ENCODE measurements at regions not wholly inside any gene's neighbourhood (a gene's known extent, or its start where the extent isn't known, plus 50 kb on each side); places are given as distances from the start of the nearest gene placed in this dataset.
"Not testable (repeated sequence)": the region's sequence is repeated elsewhere in the genome, so short reads cannot be mapped to it uniquely, and the experiment has no call there.

DNA sequence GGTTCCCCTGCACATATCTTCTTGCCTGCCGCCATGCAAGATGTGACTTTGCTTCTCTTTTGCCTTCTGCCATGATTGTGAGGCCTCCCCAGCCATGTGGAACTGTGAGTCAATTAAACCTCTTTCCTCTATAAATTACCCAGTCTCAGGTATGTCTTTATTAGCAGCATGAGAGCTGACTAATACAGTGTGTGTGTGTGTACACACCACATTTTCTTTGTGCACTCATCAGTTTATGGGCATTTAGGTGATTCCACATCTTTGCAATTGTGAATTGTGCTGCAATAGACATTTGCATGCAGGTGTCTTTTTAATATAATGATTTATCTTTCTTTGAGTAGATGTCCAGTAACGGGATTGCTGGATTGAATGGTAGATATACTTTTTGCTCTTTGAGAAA is 122.4 kb upstream of the ITGB1 start:
- H3K4me3 Mint-ChIP-seq; H3K27me3 Mint-ChIP-seq (ENCODE audit: low read depth); ATAC-seq (replicated peaks in 1 of 2); H3K4me1 Mint-ChIP-seq (ENCODE audit: low read depth); H3K9me3 Mint-ChIP-seq; H3K36me3 Mint-ChIP-seq (ENCODE audit: insufficient read depth in 2 of 2); DNase-seq; H3K27ac Mint-ChIP-seq: not testable (repeated sequence)

DNA sequence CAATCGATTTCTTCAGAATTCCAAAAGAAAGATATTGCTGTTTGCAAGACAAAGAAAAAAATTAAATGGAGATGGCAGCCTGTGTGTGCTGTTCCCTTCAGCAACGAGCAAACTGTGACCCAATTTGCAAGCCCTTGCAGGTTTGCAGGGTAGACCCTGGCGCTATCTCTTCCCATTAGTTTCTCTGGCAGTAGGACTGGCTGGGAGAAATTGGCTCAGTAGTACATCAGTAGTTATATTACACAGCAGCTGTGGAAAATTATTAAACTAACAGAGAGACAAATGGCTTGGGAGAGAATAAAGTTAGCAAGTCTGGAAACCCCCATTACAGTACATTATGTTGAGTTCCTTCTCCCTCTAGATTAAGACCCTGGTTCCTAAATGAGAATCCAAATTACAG is 116.4 kb upstream of the ITGB1 start:
- Mint-ChIP-seq H3K27me3 (ENCODE audit: low read depth) (peaks cover 10% of the 10 kb centered on the region), H3K4me1 (ENCODE audit: low read depth) (no peaks in the 10 kb centered on the region), H3K4me3 (no peak overlapping the region), H3K9me3 (peaks cover 2% of the 10 kb centered on the region in 2 donors), H3K27ac (no peak overlapping the region), H3K36me3 (ENCODE audit: insufficient read depth in 2 of 2) (peaks cover 0 to 2% of the 10 kb centered on the region in 2 donors)
- ATAC-seq (replicated peaks in 1 of 2) = no peak
- DNase-seq = no peak

DNA sequence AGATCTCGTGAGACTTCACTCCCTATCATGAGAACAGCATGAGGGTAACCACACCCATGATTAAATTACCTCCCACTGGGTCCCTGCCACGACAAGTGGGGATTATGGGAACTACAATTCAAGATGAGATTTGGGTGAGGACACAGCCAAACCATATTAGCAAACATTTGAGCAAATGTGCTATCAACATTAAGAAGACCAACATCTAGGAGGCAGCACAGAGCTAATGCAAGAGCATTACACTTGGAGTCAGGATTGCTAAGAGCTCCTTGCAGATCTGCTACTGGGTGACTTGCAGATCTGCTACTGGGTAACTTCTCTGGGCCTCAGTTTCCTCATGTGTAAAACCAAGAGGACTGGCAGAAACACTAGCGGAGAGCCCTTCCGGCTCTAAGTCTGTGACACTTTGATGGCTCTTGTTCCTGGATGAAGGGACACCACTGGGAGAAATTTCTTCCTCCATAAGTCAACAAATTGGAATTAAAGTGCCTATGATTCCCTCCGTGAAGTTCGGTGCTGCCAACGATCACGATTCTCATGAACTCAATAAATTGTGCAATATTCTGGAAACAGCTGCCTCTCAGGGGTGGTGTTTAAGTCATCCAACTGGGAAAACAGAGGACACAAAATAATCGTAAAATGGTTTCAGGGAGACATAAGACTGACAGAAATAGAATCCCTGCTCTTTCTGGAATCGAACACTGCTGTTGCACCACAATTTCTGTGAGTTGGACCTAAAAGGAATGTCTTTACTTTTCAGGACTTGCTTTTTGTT is 115.8 kb upstream of the ITGB1 start:
- H3K4me1 Mint-ChIP-seq (ENCODE audit: low read depth) = no peaks in the 10 kb centered on the region
- ATAC-seq (replicated peaks in 1 of 2) (no peak), DNase-seq (no peak)
- no peak overlapping the region for H3K4me3 Mint-ChIP-seq
- H3K36me3 Mint-ChIP-seq (ENCODE audit: insufficient read depth in 2 of 2) = peaks cover 2% of the 10 kb centered on the region in 2 donors
- no peak overlapping the region for H3K27ac Mint-ChIP-seq
- peaks cover 2 to 4% of the 10 kb centered on the region in 2 donors for H3K9me3 Mint-ChIP-seq
- peaks cover 14% of the 10 kb centered on the region for H3K27me3 Mint-ChIP-seq (ENCODE audit: low read depth)

DNA sequence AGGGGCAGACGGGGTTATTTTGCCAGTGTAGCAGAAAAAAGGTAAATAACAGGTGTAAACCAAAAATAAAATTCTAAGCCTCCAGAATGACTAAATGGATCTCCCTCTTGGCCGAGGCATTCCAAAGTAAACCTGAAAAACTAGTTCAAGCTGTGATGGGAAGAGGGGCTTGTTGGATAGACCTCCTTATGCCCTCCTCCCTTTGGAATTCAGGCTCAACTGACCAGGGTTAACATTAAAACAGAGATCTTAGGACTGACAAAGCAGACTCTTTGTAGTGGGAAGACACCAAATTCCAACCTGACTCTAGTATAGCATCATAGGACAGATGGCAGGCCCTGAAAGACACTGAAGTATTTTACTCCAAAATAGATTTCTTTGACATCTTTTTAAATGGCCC is 113.8 kb upstream of the ITGB1 start:
- H3K4me3 Mint-ChIP-seq = no peak overlapping the region

DNA sequence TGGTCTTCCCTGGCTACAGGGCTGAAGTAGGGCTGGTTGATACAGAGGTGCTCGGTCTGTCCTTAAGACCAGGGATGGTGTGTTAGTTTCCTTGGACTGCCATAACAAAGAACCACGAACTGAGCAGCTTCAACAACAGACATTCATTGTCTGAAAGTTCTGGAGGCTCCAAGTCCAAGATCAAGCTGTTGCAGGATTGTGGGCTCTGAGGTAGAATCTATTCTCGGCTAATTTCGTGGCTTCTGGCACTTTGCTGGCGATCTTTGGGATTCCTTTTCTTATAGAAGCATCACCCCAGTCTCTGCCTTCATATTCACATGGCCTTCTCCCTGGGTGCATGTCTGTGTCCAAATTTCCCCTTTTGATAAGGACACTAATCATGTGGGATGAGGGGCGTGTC is 112.1 kb upstream of the ITGB1 start:
- DNase-seq = no peak
- H3K9me3 Mint-ChIP-seq = peaks cover 0 to 4% of the 10 kb centered on the region in 2 donors
- no peak for ATAC-seq (replicated peaks in 1 of 2)
- H3K4me1 Mint-ChIP-seq (ENCODE audit: low read depth) = no peaks in the 10 kb centered on the region
- H3K36me3 Mint-ChIP-seq (ENCODE audit: insufficient read depth in 2 of 2) = peaks cover 2% of the 10 kb centered on the region in 2 donors
- peaks cover 20% of the 10 kb centered on the region for H3K27me3 Mint-ChIP-seq (ENCODE audit: low read depth)
- no peak overlapping the region for H3K27ac Mint-ChIP-seq
- no peak overlapping the region for H3K4me3 Mint-ChIP-seq

More for the DNA sequence above, 113.8 kb upstream of the ITGB1 start:
- ATAC-seq (replicated peaks in 1 of 2) (no peak), DNase-seq (no peak)
- Mint-ChIP-seq H3K27me3 (ENCODE audit: low read depth) (peaks cover 20% of the 10 kb centered on the region), H3K36me3 (ENCODE audit: insufficient read depth in 2 of 2) (peaks cover 2% of the 10 kb centered on the region in 2 donors), H3K27ac (no peak overlapping the region), H3K4me1 (ENCODE audit: low read depth) (no peaks in the 10 kb centered on the region), H3K9me3 (peaks cover 0 to 4% of the 10 kb centered on the region in 2 donors)

DNA sequence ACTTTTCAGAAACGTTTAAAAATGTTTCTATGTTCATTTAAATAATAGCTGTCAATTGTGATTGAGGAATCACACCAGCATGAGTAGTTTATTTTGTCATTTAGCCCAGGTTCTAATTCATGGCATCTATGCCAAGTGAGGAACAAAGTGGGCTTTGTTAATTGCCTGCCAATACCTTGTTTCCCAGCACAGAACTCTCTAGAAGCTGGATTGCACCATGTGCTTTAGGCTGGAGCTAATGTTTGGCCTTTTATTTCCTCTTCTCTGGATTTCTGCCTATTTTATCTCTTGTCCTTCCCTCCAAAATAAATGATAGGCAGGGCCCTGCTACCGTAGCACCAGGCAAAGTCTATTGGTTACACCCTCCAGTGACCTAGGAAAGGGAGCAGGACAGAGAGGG is 109.9 kb upstream of the ITGB1 start:
- Mint-ChIP-seq H3K27me3 (ENCODE audit: low read depth) (peaks cover 14% of the 10 kb centered on the region), H3K9me3 (peaks cover 0 to 2% of the 10 kb centered on the region in 2 donors), H3K36me3 (ENCODE audit: insufficient read depth in 2 of 2) (peaks cover 2% of the 10 kb centered on the region in 2 donors), H3K27ac (no peak overlapping the region), H3K4me1 (ENCODE audit: low read depth) (no peaks in the 10 kb centered on the region), H3K4me3 (no peak overlapping the region)
- no peak for DNase-seq
- ATAC-seq (replicated peaks in 1 of 2) = no peak

DNA sequence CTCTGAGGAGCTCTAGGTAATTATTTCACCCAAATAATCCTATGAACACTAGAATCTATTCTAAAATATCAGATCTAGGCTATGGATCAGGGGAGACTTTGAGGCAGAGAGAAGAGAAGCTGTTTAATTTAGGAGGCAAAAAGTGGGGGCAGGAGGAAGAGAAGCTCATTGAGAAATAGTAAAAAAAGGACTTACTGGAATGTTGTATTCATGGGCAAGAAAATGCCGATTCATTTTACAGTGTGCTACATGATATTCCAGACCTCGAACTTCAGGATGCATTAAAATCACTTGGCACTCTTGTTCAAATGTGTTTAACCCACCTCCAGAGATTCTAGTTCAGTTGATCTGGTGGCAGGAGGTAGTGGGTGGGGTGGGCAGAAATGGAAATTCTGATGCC is 109.5 kb upstream of the ITGB1 start:
- DNase-seq (no peak), ATAC-seq (replicated peaks in 1 of 2) (no peak)
- Mint-ChIP-seq H3K4me3 (no peak overlapping the region), H3K36me3 (ENCODE audit: insufficient read depth in 2 of 2) (peaks cover 2% of the 10 kb centered on the region in 2 donors), H3K27me3 (ENCODE audit: low read depth) (peaks cover 14% of the 10 kb centered on the region), H3K9me3 (peaks cover 1 to 3% of the 10 kb centered on the region in 2 donors), H3K4me1 (ENCODE audit: low read depth) (no peaks in the 10 kb centered on the region), H3K27ac (no peak overlapping the region)

DNA sequence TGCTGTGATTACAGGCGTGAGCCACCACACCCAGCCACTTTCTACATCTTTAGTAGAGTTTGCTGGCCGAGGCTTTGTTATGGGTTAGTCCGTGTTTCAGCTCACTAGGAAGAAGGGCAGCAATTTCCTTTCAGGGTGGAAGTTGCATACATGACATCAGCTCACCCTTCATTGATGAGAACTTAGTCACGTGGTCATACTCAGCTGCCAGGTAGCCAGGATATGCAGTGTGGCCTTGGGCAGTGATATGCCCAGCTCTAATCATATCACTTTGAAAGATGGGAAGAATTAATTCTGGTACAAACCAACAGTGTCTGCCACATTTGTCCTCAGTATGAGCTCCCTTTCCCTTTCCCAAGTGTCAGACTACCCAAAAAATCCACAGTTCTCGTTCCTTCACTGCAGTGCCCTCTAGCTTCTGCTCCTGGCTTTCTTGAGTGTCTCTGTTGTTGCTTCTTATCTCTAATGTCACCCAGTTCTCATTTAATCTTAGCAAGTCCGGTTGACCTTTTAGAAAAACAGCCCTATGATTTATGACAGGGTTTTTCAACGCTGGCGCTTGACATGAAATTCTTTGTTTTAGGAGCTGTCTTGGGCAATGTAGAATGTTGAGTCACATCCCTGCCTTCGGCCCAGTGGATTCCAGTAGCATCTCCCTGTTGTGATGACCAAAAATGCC is 108.7 kb upstream of the ITGB1 start:
- peaks cover 14% of the 10 kb centered on the region for H3K27me3 Mint-ChIP-seq (ENCODE audit: low read depth)
- ATAC-seq (replicated peaks in 1 of 2) (no peak), DNase-seq (no peak)
- no peak overlapping the region for H3K4me3 Mint-ChIP-seq
- no peak overlapping the region for H3K27ac Mint-ChIP-seq
- H3K36me3 Mint-ChIP-seq (ENCODE audit: insufficient read depth in 2 of 2) = peaks cover 2% of the 10 kb centered on the region in 2 donors
- H3K9me3 Mint-ChIP-seq = peaks cover 2 to 4% of the 10 kb centered on the region in 2 donors
- H3K4me1 Mint-ChIP-seq (ENCODE audit: low read depth) = no peaks in the 10 kb centered on the region

DNA sequence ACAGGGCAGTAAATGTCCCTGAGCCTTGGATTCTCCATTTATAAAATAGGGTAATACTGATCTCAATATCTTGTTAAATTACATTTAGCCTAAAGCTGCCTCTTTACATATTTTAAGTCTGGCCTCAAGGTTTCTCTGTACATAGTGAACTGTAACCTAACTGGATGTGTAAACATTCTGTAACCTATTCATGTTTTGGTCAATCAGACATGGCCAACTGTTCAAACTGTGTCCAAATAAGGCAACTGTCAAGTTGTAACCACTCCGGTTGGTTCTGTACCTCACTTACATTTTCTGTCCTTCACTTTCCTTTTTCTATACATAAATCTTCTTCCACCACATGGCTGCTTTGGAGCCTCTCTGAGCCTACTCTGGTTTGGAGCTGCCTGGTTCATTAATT is 107.1 kb upstream of the ITGB1 start:
- DNase-seq = no peak
- Mint-ChIP-seq H3K27me3 (ENCODE audit: low read depth) (peaks cover 14% of the 10 kb centered on the region), H3K4me1 (ENCODE audit: low read depth) (no peaks in the 10 kb centered on the region), H3K27ac (no peak overlapping the region), H3K36me3 (ENCODE audit: insufficient read depth in 2 of 2) (peaks cover 0 to 2% of the 10 kb centered on the region in 2 donors), H3K9me3 (peaks cover 2 to 6% of the 10 kb centered on the region in 2 donors), H3K4me3 (no peak overlapping the region)
- no peak for ATAC-seq (replicated peaks in 1 of 2)

DNA sequence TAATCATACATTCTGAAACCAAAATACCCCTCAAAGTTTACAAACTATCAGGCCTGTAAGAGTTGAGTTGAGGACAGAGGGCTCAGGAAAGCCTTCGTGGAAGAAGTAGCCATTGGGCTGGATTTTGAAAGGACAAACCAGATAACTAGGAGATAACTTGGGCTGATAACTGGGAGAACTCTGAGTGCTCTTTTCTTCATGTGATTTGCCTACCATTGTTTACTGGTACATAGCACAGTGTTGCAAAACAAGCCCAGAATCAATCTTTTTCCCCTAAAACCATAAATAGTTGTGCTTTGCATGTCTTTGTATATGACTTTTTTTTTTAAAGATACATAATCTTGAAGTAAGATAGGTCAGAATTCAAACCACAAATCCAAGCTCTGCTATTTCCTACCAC is 106.7 kb upstream of the ITGB1 start:
- no peak overlapping the region for H3K27ac Mint-ChIP-seq
- ATAC-seq (replicated peaks in 1 of 2) (no peak), DNase-seq (no peak)
- peaks cover 2 to 6% of the 10 kb centered on the region in 2 donors for H3K9me3 Mint-ChIP-seq
- H3K4me3 Mint-ChIP-seq = no peak overlapping the region
- H3K27me3 Mint-ChIP-seq (ENCODE audit: low read depth) = peaks cover 13% of the 10 kb centered on the region
- no peaks in the 10 kb centered on the region for H3K4me1 Mint-ChIP-seq (ENCODE audit: low read depth)
- peaks cover 0 to 2% of the 10 kb centered on the region in 2 donors for H3K36me3 Mint-ChIP-seq (ENCODE audit: insufficient read depth in 2 of 2)

DNA sequence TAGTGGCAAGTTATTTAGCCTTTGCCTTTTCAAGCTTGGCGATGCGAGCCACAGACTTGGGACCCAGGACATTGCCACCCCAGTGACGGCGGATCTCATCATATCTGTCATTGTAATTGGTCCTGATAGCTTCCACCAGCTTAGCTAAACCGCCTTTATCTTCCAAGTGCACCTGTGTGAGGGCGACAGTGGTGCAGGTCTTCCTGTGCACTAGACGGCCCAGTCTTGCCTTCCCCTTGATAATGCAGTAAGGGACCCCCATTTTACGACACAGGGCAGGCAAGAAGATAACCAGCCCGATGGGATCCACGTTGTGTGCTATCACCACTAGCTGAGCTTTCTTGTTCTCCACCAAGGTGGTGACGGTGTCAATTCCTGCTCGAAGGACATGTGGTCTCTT is 99.6 kb upstream of the ITGB1 start:
- Mint-ChIP-seq H3K36me3 (ENCODE audit: insufficient read depth in 2 of 2) (no peaks in the 10 kb centered on the region), H3K27ac (no peak overlapping the region), H3K4me3 (no peak overlapping the region), H3K9me3 (peaks cover 2 to 4% of the 10 kb centered on the region in 2 donors), H3K4me1 (ENCODE audit: low read depth) (no peaks in the 10 kb centered on the region), H3K27me3 (ENCODE audit: low read depth) (peaks cover 31% of the 10 kb centered on the region)
- ATAC-seq (replicated peaks in 1 of 2) = no peak
- DNase-seq = no peak

DNA sequence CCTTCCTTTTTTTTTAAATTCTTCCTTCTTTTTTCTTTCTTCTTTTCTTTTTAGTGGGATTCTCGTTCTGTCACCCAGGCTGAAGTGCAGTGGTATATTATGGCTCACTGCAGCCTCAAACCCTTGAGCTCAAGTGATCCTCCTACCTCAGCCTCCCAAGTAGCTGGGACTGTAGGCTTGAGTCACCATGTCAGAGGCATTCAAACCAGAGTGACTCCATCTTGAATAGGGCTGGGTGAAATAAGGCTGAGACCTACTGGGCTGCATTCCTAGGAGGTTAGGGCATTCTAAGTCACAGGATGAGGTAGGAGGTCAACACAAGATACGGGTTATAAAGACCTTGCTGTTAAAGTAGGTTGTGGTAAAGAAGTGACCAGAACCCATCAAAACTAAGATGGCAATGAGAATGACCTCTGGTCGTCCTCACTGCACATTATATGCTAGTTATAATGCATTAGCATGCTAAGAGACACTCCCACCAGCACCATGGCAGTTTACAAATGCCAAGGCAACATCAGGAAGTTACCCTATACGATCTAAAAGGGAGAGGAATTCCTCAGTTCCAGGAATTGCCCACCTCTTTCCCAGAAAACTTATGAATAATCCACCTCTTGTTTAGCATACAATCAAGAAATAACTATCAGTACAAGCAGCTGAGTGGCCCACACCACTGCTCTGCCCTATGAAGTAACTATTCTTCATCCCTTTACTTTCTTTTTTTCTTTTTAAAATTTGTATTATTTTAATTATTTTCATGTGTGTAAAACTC is 99.0 kb upstream of the ITGB1 start:
- Mint-ChIP-seq H3K4me3 (no peak overlapping the region), H3K36me3 (ENCODE audit: insufficient read depth in 2 of 2) (no peaks in the 10 kb centered on the region), H3K9me3 (peaks cover 0 to 2% of the 10 kb centered on the region in 2 donors), H3K27me3 (ENCODE audit: low read depth) (peaks cover 31% of the 10 kb centered on the region), H3K27ac (no peak overlapping the region), H3K4me1 (ENCODE audit: low read depth) (no peaks in the 10 kb centered on the region)
- ATAC-seq (replicated peaks in 1 of 2) (no peak), DNase-seq (no peak)

DNA sequence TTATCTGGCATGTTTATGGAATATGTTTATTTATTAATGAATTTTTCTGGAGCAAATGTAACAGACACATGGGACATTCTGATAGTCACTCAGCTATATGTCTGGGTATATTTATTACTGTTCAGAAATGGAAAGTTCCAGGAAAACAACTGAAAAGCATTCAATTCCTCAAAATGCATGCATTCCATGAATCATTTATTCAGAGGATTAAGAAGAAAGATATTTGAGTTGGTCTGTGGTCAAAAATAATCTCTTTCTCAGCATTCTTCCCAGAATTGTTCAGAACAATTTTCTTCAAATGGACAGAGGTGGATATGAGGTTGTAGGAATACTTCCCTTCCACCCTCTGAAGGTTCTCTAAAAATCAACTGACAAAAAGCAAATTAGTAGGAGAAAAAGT is 97.6 kb upstream of the ITGB1 start:
- ATAC-seq (replicated peaks in 1 of 2) = no peak
- H3K4me1 Mint-ChIP-seq (ENCODE audit: low read depth) = no peaks in the 10 kb centered on the region
- no peak overlapping the region for H3K27ac Mint-ChIP-seq
- H3K36me3 Mint-ChIP-seq (ENCODE audit: insufficient read depth in 2 of 2) = no peaks in the 10 kb centered on the region
- H3K4me3 Mint-ChIP-seq = no peak overlapping the region
- DNase-seq = no peak
- H3K27me3 Mint-ChIP-seq (ENCODE audit: low read depth) = peaks cover 38% of the 10 kb centered on the region
- H3K9me3 Mint-ChIP-seq = peaks cover 0 to 3% of the 10 kb centered on the region in 2 donors
